H1 (cell line): ENCODE measurements at regions not wholly inside any gene's neighbourhood (a gene's known extent, or its start where the extent isn't known, plus 50 kb on each side); places are given as distances from the start of the nearest gene placed in this dataset.
"Not testable (repeated sequence)": the region's sequence is repeated elsewhere in the genome, so short reads cannot be mapped to it uniquely, and the experiment has no call there.

ENCODE experiments used
- CTCF ChIA-PET: fragments of 300-600 bp; sonication (Branson Sonifier 250); formaldehyde crosslinking; loops from one replicate; lab custom pipeline; 2021; ENCODE audit not compliant: partially characterized antibody; lab: Charles Lee
- POLR2A ChIA-PET: fragments of 300-600 bp; sonication (Branson Sonifier 250); formaldehyde crosslinking; loops from one replicate; lab custom pipeline; 2021; ENCODE audit warnings: inconsistent platforms; ENCODE audit not compliant: partially characterized antibody; lab: Charles Lee
- DNase-seq, 2 experiments: peaks; one replicate each; pipeline versions ENCODE4 v3.0.0 to v3.0.0-alpha.2; 2010 to 2022; ENCODE audit warnings: low spot score in 2 of 2, low read depth in 1 of 2, mixed read lengths in 1 of 2
- FAIRE-seq: peaks from 2 replicates; lab custom pipeline; 2011; peaks lifted over from hg19 to GRCh38; lab: Jason Lieb, UNC
- H2AFZ ChIP-seq: 2 replicates; pipeline ENCODE4 v1.8.1; 2012; ENCODE audit warnings: low read length, inconsistent platforms
- H2AK5ac ChIP-seq: 2 replicates; pipeline ENCODE4 v1.6.1; 2013; ENCODE audit warnings: low read depth, low read length
- H2BK120ac ChIP-seq: replicated peaks from 2 replicates; pipeline ENCODE3; 2013; ENCODE audit warnings: low read depth, low read length, inconsistent platforms
- H2BK12ac ChIP-seq: 2 replicates; pipeline ENCODE4 v1.6.1; 2013; ENCODE audit warnings: low read depth, low read length
- H2BK15ac ChIP-seq: 2 replicates; pipeline ENCODE4 v1.6.1; 2013; ENCODE audit warnings: low read length
- H2BK20ac ChIP-seq: 2 replicates; pipeline ENCODE4 v1.6.1; 2013; ENCODE audit warnings: low read length
- H2BK5ac ChIP-seq: 2 replicates; pipeline ENCODE4 v1.6.1; 2013; ENCODE audit warnings: low read depth, low read length
- H3K14ac ChIP-seq: 2 replicates; pipeline ENCODE4 v1.6.1; 2013; ENCODE audit warnings: inconsistent platforms; ENCODE audit not compliant: insufficient read length
- H3K18ac ChIP-seq: 2 replicates; pipeline ENCODE4 v1.6.1; 2013; ENCODE audit warnings: low read length; ENCODE audit errors: extremely low read depth
- H3K23ac ChIP-seq: 2 replicates; pipeline ENCODE4 v1.6.1; 2013; ENCODE audit warnings: inconsistent platforms; ENCODE audit not compliant: insufficient read length
- H3K23me2 ChIP-seq: 2 replicates; pipeline ENCODE4 v1.6.1; 2013; ENCODE audit warnings: low read depth, low read length
- H3K27ac ChIP-seq: 2 replicates; pipeline ENCODE4 v1.6.1; 2011; ENCODE audit warnings: low read depth, low read length, inconsistent platforms
- H3K27me3 ChIP-seq, 4 experiments: replicated peaks in 1 of 4; 1 replicate in 1 of 4; 2 replicates in 3 of 4; pipeline versions ENCODE4 v1.6.1 to v1.8.1; 2011 to 2013; ENCODE audit warnings: low read length in 3 of 4, mild to moderate bottlenecking in 3 of 4, inconsistent platforms in 2 of 4, mixed read lengths in 2 of 4, moderate library complexity in 1 of 4; ENCODE audit not compliant: control insufficient read depth in 3 of 4, insufficient read depth in 3 of 4; ENCODE audit errors: extremely low read depth in 1 of 4
- H3K36me3 ChIP-seq, 4 experiments: 2 replicates each; pipeline versions ENCODE4 v1.6.1 to v1.8.1; 2011 to 2013; ENCODE audit warnings: mild to moderate bottlenecking in 4 of 4, low read length in 3 of 4, moderate library complexity in 2 of 4, control low read depth in 1 of 4, inconsistent platforms in 1 of 4; ENCODE audit not compliant: insufficient read depth in 4 of 4, control insufficient read depth in 2 of 4
- H3K4ac ChIP-seq: replicated peaks from 2 replicates; pipeline ENCODE3; 2013; ENCODE audit warnings: low read length, low read depth, mixed read lengths, inconsistent platforms; ENCODE audit not compliant: insufficient read length
- H3K4me1 ChIP-seq, 4 experiments: replicated peaks in 1 of 4; 1 replicate in 1 of 4; 2 replicates in 3 of 4; pipeline versions ENCODE4 v1.6.1 to v1.8.1; 2011 to 2013; ENCODE audit warnings: low read length in 3 of 4, inconsistent platforms in 2 of 4, mixed read lengths in 1 of 4; ENCODE audit not compliant: insufficient read depth in 4 of 4, control insufficient read depth in 3 of 4
- H3K4me2 ChIP-seq, 2 experiments: 2 replicates each; pipeline versions ENCODE4 v1.6.1 to v1.8.1; 2011 to 2013; ENCODE audit warnings: low read depth in 2 of 2, low read length in 2 of 2, control low read depth in 1 of 2, inconsistent platforms in 1 of 2, mild to moderate bottlenecking in 1 of 2; ENCODE audit not compliant: insufficient read depth in 1 of 2
- H3K4me3 ChIP-seq, 4 experiments: fragments of 200-600, 300-600 bp in 1 of 4; sonication (generic), shearing (Covaris generic), sonication (Bioruptor Twin) in 1 of 4; 2 replicates each; pipeline versions ENCODE4 v1.5.1 to v1.8.1; 2011 to 2016; ENCODE audit warnings: low read length in 4 of 4, low read depth in 3 of 4, control low read depth in 2 of 4, inconsistent platforms in 2 of 4, mild to moderate bottlenecking in 2 of 4, mixed read lengths in 1 of 4, moderate library complexity in 1 of 4; ENCODE audit not compliant: insufficient read depth in 2 of 4; ENCODE audit errors: extremely low read depth in 1 of 4
- H3K56ac ChIP-seq: replicated peaks from 2 replicates; pipeline ENCODE3; 2013; ENCODE audit warnings: low read depth, mild to moderate bottlenecking, mixed read lengths, low read length, inconsistent platforms; ENCODE audit not compliant: insufficient read length
- H3K79me1 ChIP-seq: 2 replicates; pipeline ENCODE4 v1.6.1; 2013; ENCODE audit warnings: low read depth, low read length, control low read depth
- H3K79me2 ChIP-seq, 2 experiments: 2 replicates each; pipeline versions ENCODE4 v1.6.1 to v1.8.1; 2012 to 2013; ENCODE audit warnings: low read length in 2 of 2, mild to moderate bottlenecking in 2 of 2, inconsistent platforms in 1 of 2; ENCODE audit not compliant: insufficient read depth in 2 of 2, control insufficient read depth in 1 of 2
- H3K9ac ChIP-seq, 4 experiments: replicated peaks in 1 of 4; 1 replicate in 1 of 4; 2 replicates in 3 of 4; pipeline versions ENCODE4 v1.6.1 to v1.8.1; 2011 to 2013; ENCODE audit warnings: low read depth in 3 of 4, low read length in 3 of 4, control low read depth in 2 of 4, mild to moderate bottlenecking in 2 of 4, moderate library complexity in 2 of 4, inconsistent platforms in 1 of 4; ENCODE audit errors: extremely low read depth in 1 of 4
- H3K9me3 ChIP-seq, 2 experiments: 2 replicates each; pipeline versions ENCODE4 v1.6.1 to v1.8.1; 2012 to 2013; ENCODE audit warnings: mild to moderate bottlenecking in 2 of 2, moderate library complexity in 2 of 2, control low read depth in 1 of 2, inconsistent platforms in 1 of 2, low read depth in 1 of 2, low read length in 1 of 2, mixed read lengths in 1 of 2; ENCODE audit not compliant: insufficient read depth in 2 of 2
- H4K20me1 ChIP-seq, 2 experiments: replicated peaks in 1 of 2; 2 replicates each; pipeline versions ENCODE3 to v1.8.1; 2011 to 2013; ENCODE audit warnings: inconsistent platforms in 2 of 2, low read length in 2 of 2, mild to moderate bottlenecking in 1 of 2; ENCODE audit not compliant: insufficient read depth in 2 of 2, control insufficient read depth in 1 of 2
- H4K5ac ChIP-seq: 2 replicates; pipeline ENCODE4 v1.6.1; 2013; ENCODE audit warnings: low read length, low read depth, mixed read lengths, inconsistent platforms; ENCODE audit not compliant: insufficient read length
- H4K8ac ChIP-seq: 2 replicates; pipeline ENCODE4 v1.8.0; 2013; ENCODE audit warnings: mild to moderate bottlenecking, moderate library complexity, low read length, inconsistent platforms; ENCODE audit not compliant: insufficient read depth; ENCODE audit errors: extremely low read depth
- H4K91ac ChIP-seq: replicated peaks from 2 replicates; pipeline ENCODE3; 2013; ENCODE audit warnings: low read length, mixed read lengths, inconsistent platforms; ENCODE audit not compliant: insufficient read length
- WGBS, 2 experiments: shearing (Covaris generic) in 1 of 2; methylation state at CpG; one replicate each; pipeline versions ENCODE4 v1.1.6 to v1.1.7; 2013 to 2015; ENCODE audit warnings: low lambda C conversion rate in 2 of 2, mixed read lengths in 2 of 2, inconsistent platforms in 1 of 2, low coverage in 1 of 2, missing lambda C conversion rate in 1 of 2; ENCODE audit not compliant: insufficient replicate concordance in 2 of 2, insufficient coverage in 1 of 2, insufficient read length in 1 of 2; ENCODE audit errors: extremely low coverage in 1 of 2, missing lambda C conversion rate in 1 of 2; 5-methylcytosine and 5-hydroxymethylcytosine counted together

- H4K91ac ChIP-seq, H4K8ac ChIP-seq, DNase-seq, H3K4ac ChIP-seq, H3K27ac ChIP-seq, H3K23me2 ChIP-seq, H3K14ac ChIP-seq, H4K5ac ChIP-seq, H3K36me3 ChIP-seq, CTCF ChIA-PET, H3K9ac ChIP-seq, H2BK5ac ChIP-seq, H3K4me3 ChIP-seq, H2BK120ac ChIP-seq, H3K18ac ChIP-seq, H2BK20ac ChIP-seq, FAIRE-seq, H3K23ac ChIP-seq, H2BK15ac ChIP-seq, H2AK5ac ChIP-seq, H3K9me3 ChIP-seq, H2BK12ac ChIP-seq, H3K79me1 ChIP-seq, H3K4me1 ChIP-seq, H3K27me3 ChIP-seq, H3K4me2 ChIP-seq, H3K79me2 ChIP-seq, H4K20me1 ChIP-seq, POLR2A ChIA-PET, H3K56ac ChIP-seq, H2AFZ ChIP-seq: not testable (repeated sequence)
- 86% methylated on average over 4 of the region's 4 CpGs; no CpG with 5 or more reads in 1 of the 2 experiments for WGBS, 2 experiments
Observed at GRCh38 chr7:81829511-81829910, 59.7 kb upstream of the HGF start.
